GM12865 (cell line): ENCODE measurements at regions not wholly inside any gene's neighbourhood (a gene's known extent, or its start where the extent isn't known, plus 50 kb on each side); places are given as distances from the start of the nearest gene placed in this dataset.

Experiments used
- DNase-seq: peaks from one replicate; pipeline ENCODE4 v3.0.0; 2010; ENCODE audit warnings: low read depth
- H3K4me3 ChIP-seq: 2 replicates; pipeline ENCODE4 v1.5.1; 2011; ENCODE audit warnings: mild to moderate bottlenecking, low read depth, low read length, control low read depth
- CTCF ChIP-seq: IDR thresholded peaks from 2 replicates; pipeline ENCODE4 v1.5.1; 2011; ENCODE audit warnings: low read length, control low read depth, low read depth, inconsistent platforms; ENCODE audit not compliant: insufficient read depth; ENCODE audit errors: missing control alignments

GRCh38 chr15:26451995-26452394, 320.9 kb downstream of the GABRB3 start:
- no peak for DNase-seq
- TF ChIP-seq CTCF: no peak
- no peak overlapping the region for H3K4me3 ChIP-seq

- no peak for TF ChIP-seq CTCF
- H3K4me3 ChIP-seq: no peak overlapping the region
- no peak for DNase-seq
These were observed 323.6 kb downstream of the GABRB3 start for GRCh38 chr15:26449291-26449690.

GRCh38 chr15:26443321-26443720, 329.5 kb downstream of the GABRB3 start:
- TF ChIP-seq CTCF: no peak
- H3K4me3 ChIP-seq: no peak overlapping the region
- no peak for DNase-seq

GRCh38 chr15:26442680-26443079, 330.2 kb downstream of the GABRB3 start:
- no peak overlapping the region for H3K4me3 ChIP-seq
- TF ChIP-seq CTCF: no peak
- DNase-seq: no peak

- DNase-seq: no peak
- TF ChIP-seq CTCF: no peak
- no peak overlapping the region for H3K4me3 ChIP-seq
These were observed 333.2 kb downstream of the GABRB3 start for GRCh38 chr15:26439681-26440080.

- H3K4me3 ChIP-seq: no peak overlapping the region
These were observed 334.1 kb downstream of the GABRB3 start for GRCh38 chr15:26438718-26439117.

More at GRCh38 chr15:26438718-26439117, 334.1 kb downstream of the GABRB3 start:
- no peak for TF ChIP-seq CTCF
- DNase-seq: no peak
